Brain pericyte (primary cell): ENCODE measurements at regions not wholly inside any gene's neighbourhood (a gene's known extent, or its start where the extent isn't known, plus 50 kb on each side); places are given as distances from the start of the nearest gene placed in this dataset.

Experiments
- DNase-seq: peaks from one replicate; pipeline ENCODE4 v3.0.0-alpha.2; 2012; ENCODE audit warnings: low read depth, low spot score

DNA sequence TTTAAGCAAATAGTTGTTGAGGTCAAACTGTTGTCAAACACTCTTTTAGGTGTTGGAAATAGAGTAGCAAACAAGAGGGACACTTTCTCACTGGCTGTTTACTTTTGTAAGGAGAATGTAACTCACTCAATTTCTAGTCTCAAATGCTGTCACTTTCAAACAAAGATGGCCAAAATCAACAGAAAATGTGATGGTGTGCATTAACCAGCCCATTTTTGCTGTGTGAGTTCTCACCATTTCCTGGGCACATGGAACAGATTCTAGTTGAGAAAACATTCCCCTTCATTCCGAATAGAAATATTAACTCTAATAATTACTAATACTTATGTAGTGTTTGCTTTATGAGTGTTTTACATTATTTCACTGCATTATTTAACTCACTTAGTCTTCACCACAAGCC, 128.2 kb upstream of the XYLT1 start:
- no peak for DNase-seq

DNA sequence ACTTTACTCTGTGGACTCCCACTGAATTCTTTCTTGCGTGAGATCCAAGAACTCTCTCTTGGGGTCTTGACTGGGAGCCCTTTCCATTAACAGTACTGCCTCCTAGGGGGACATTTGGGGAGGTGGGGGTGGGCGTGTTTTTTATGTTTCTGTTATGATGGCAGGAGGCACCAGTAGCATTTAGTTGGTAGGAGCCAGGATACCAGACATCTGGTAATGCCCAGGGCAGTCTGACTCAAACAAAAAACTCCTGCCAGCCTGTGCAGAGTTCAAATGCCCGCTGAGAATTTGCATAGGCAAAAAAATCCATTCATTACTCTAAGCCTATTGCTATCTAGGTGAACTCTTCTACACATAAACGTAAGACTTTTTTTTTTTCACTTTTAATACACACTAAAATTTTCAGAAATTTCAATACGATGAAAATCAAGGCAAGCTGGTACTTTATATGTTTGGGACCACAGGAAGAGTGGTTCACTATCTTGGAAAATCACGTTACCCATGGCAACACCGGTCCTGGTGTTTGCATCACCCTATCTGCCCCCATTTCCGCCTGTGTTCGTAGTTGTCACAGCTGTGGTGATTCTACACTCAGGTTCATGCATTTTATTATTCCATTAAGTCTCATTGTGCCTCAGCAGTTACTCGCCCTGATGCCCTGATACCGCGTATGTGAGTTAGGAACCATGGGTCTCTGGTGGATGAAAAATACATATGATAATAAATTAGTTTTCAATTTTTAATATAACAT, 121.1 kb upstream of the XYLT1 start:
- DNase-seq = no peak

DNA sequence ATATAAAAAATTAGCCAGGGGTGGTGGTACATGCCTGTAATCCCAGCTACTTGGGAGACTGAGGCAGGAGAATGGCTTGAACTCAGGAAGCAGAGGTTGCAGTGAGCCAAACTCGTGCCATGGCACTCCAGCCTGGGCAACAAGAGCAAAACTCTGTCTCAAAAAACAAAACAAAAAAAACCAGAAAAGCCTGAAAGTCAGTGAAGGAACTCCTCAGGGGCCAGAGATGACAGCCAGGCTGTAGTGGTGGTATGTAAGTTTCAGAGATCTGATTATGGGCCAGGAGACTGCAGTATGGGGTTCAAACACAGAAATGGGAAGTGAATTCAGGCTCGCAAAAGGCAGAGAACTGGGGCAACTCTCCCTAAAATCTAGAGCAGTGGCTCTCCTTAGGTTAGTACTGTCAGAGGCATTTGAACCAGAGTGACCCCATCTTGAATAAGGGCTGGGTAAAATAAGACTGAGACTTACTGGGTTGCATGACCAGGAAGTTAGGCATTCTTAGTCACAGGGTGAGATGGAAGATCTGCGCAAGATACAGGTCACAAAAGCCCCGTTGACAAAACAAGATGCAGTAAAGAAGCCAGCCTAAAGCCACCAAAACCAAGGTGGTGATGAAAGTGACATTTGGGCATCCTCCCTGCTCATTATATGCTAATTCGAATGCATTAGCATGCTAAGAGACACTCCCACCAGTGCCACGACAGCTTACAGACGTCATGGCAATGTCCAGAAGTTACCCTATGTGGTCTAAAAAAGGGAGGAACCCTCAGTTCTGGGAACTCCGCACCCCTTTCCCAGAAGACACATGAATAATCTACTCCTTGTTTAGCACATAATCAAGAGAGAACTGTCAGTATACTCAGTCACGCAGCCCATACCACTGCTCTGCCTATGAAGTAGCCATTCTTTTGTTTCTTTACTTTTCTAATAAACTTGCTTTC, 120.2 kb upstream of the XYLT1 start:
- no peak for DNase-seq

DNA sequence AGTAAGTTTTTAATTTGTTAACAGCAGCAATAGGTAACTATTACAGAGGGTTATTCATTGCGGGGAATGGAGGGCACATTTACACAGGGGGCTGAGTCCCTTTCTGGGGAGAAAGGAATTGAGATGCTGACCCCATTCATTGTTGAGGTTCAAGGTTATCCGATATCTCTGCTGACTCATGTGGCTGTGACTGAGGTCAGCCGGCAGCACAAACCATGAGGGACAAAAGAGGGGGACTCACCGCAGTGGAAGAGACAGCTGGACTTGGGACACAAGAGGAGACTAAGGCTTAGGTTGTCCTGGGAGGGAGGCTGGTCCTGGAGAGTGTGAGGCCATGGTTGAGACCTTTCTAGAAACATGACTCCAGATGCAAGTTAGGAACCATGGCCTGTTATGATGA, 119.1 kb upstream of the XYLT1 start:
- no peak for DNase-seq

DNA sequence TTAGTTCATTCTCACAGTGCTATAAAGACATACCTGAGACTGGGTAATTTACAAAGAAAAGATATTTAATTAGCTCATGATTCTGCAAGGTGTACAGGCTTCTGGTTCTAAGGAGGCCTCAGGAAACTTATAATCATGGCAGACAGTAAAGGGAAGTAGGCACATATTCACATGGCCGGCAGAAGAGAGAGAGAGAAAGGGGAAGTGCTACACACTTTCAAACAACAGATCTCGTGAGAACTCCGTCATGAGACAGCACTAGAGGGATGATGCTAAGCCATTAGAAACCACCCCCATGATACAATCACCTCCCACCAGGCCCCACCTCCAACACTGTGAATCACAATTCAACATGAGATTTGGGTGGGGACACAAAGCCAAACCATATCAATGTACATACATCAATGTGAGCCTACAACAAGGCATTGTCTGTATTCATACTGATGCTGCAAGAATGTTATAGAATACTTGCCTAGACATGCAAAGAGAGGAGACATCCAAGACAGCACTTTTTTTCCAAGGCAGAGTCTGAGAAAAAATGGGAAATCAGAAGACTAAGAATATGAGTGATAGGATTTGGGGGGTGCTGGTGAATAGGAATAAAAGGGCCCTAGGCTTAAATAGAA, 114.8 kb upstream of the XYLT1 start:
- no peak for DNase-seq

DNA sequence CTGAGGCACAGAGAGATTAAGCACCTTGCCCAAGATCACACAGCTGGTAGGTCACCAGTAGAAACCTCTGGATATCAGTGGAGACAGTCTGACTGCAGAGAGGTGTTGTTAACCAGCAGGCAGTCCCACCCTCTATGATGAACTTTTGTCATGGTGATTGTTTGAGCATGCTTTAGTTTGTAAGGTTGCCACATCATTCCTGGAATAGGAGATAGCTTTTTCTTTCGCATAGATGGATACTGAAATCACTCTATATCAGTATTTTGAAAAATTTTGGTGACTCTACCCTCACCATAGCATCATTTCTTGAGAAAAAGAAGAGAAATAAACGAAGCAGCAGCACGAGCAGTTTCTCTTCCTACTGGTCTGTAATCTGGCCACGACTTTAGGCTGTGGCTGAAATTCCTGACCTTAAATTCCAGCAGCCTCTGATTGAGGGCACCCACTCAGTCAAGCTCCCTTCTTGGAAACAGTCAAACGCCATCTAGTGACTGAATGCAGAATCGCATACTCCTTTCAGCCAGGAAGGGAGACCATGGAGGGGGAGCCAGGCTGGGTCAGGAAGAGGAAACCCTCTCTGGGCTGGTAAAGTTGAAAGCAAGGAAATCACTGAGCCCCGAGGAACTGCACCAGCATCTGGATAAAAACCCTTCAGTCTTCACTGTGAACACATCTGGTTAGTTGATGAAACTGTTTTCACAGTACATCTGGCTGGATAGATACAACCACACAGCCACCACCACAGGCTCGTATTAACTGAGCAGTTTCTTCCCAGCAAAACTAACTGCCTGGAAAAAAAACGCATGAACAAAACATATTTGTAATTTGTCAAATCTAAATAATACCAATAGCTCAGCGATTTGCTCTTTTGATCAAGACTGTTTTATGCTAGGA, 108.5 kb upstream of the XYLT1 start:
- no peak for DNase-seq

- no peak for DNase-seq
Measured at GRCh38 chr16:17574256-17574655, 103.5 kb upstream of the XYLT1 start.

GRCh38 chr16:17572145-17572544, 101.4 kb upstream of the XYLT1 start:
- DNase-seq = no peak

DNA sequence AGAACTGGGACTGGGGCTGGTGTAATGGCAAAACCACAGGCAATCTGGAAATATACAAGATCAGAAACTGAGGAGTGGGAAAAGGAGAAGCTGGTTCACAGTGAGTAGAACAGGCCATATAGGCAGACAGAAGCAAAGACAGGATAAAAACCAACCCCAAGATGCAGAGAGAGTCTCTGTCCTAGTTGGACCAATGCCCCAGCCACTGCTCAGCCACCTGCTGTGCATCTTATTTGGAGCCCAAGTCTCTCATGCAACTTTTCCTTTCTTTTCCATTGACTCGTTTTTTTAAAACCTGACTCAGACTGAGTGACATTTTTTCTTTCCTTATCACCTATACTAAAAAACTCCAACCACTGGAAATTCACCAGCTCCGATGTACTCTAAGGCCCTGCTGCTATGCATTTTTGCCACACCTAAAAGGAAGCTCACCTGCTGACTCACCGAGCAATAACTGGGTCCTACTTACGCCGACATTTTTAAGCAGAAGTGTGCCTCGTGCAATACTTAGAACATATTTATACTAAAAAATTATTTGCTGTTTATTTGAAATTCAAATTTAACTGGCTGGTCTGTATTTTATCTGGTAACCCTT, 100.8 kb upstream of the XYLT1 start:
- DNase-seq = no peak

DNA sequence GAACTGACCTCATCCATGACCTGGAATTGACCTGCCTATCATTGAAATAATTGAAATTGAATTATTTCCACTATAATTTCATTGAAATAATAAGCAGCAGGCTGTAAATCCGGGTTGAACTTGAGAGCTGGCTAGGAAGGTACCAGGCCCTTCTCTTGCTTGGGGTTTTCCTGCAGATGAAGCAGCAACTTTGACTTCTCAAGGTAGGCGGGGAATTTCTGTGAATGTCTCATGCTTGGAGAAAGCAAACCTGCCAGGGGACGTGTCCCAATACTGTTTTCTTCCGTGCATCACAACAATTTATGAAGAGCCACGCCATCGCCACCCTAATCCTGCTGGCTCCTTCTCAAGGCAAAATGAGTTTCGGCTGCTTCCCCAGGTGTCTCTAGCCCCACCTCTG, 97.5 kb upstream of the XYLT1 start:
- DNase-seq = no peak

DNA sequence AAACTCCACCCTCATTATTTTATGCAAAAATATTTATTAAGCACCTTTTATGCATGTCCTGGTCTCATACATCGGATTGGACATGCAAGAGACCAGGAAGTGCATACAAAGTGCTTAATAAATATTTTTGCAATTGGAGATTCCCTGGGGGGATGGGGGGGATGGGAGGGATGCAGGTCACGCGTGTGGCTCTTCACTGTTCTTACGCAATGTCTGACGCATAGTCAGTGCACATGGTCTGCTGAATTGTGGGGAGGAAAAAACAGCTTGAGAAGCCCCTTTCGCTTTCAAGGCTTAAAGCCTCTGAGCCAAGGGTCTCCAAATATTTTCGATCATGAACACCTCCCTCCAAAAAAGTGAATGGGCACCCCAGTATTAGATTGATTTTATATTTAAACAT, 96.7 kb upstream of the XYLT1 start:
- DNase-seq = no peak

GRCh38 chr16:17566656-17567450, 96.1 kb upstream of the XYLT1 start:
- DNase-seq = no peak

DNA sequence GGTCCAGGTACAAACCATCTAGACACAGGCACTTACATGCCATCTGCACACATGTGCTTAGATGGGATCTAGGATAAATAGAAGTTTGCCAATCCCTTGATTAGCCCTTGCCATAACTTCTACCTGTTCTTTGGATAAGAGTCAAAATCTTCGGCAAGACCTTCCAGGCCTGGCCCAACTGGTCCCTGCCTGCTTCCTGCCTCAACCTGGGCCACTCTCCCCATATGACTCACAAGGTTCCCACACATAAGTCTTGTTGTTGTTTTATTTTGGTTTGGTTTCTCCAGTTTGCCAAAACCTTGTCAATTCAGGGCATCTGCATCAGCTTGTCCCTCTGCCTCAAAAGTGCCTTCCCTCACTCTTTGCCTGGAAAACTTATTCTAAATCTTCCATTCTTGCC, 95.3 kb upstream of the XYLT1 start:
- DNase-seq = no peak

DNA sequence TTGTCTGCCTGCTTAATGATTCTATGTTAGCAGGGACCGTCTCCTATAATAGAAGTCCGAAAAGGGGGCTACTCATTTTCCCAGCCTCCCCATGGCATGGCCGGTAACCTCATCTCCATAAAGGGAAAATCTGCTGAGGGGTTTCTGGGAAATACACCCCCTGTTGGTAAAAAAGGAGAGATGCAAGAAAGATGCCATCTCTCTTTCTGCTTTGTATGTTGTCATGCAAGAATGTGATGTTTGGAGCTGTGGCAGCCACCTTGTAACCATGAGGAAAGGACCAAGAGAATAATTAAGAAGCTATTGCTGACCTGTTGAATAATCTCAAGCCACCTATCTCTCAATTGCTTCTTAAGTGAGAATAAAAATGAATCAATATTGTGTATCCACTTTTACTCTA, 94.8 kb upstream of the XYLT1 start:
- no peak for DNase-seq

DNA sequence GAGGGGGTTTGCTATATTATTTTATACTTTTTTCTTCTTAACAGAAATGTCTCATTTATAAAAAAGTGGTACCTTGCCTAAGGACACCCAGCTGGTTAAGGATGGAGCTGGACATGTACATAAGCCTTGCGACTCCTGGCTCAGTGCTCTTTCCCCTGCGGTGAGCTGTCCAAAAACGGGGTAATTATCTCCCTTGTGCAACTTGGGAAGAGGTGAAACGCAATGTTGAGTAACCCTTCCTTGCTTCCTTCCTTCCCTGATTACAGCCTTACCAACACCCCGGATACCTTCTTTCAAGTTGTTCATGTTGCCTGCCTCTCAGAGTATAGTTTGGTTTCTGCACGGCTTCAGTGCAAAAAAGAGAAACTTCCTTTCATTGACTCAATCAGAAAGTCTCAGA, 94.1 kb upstream of the XYLT1 start:
- DNase-seq = no peak

DNA sequence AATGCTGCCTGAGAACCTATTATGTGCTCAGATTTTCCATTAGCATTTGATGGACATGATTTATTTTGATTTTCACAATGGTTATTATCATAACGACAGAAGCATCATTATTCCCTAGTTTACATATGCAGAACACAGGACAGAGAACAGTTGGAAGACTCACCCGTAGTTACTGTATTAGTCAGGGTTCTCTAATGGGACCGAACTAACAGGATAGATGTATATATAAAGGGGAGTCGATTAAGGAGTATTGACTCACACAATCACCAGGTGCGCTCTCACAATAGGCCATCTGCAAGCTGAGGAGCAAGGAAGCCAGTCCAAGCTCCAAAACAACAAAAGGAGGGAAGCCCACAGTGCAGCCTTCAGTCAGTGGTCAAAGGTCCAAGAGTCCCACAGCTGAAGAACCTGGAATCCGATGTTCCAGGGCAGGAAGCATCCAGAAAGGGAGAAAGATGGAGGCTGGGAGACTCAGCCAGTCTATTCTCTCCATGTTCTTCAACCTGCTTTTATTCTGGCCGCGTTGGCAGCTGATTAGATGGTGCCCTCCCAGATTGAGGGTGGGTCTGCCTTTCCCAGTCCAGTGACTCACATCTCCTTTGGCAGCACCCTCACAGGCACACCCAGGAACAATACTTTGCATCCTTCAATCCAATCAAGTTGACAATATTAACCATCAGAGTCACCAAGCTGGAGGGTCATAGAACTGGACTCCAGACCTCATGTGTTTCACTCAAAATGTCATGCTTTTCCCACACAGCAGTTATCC, 92.7 kb upstream of the XYLT1 start:
- DNase-seq = no peak

- no peak for DNase-seq
Measured at GRCh38 chr16:17561056-17561455, 90.3 kb upstream of the XYLT1 start.

GRCh38 chr16:17560548-17560947, 89.8 kb upstream of the XYLT1 start:
- DNase-seq = no peak

DNA sequence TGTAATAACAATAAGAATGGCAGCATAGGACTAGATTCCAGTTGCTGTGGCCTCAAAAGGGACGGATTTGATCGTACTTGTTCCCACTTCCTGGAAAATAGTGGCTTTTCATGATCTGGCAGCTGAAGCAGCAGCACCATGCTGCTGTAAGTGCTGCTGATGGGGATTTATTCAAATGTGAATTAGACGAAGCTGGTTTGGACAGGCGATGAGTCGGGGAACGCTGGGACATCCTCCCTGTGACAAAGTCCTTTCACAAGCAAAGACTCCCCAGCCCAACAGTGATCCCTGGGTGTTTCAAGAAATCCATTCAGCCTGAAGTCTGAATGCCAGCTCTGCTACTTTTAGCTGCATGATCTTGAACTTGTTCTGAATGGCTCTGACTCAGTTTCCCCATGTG, 88.6 kb upstream of the XYLT1 start:
- DNase-seq = no peak

GRCh38 chr16:17557949-17558348, 87.2 kb upstream of the XYLT1 start:
- DNase-seq = no peak
